ENCODE measurements at regions not wholly inside any gene's neighbourhood (a gene's known extent, or its start where the extent isn't known, plus 50 kb on each side); places are given as distances from the start of the nearest gene placed in this dataset.

DNA sequence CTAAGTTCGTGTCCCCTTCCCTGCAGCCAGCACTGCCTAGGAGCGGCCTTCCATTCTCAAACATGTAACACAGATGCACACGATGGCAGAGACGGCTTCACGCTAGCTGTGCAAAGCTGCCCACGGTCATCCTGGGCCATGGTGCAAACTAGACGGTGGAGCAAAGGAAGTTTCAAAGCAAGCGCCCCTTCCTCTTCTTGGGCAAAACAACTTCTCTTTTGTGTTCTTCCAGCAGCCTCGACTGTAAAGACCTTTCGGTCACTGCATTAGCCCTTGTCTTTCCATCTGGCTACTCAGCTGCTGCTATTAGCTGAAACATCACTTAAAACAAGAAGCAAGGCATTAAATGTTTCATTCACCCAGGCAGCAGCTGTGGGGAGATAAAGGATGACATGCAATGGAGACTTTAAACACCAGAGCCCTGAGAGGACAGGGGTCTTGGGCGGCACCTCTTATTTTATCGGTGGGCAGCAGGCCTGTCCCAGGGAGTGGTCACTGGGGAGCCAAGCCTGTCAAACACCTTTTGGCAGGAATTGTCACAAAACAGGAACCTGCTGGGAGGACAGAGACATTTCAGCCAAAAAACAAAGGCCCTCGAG lies 214.8 kb downstream of the KLF6 start:
- no peak for TF ChIP-seq EP300 (IDR thresholded peaks at IDR 0.05)
- TF ChIP-seq CTCF (IDR thresholded peaks at IDR 0.05), result no peak
- no peak for TF ChIP-seq POLR2A (IDR thresholded peaks at IDR 0.05)
